HFFc6 (cell line): ENCODE measurements at regions not wholly inside any gene's neighbourhood (a gene's known extent, or its start where the extent isn't known, plus 50 kb on each side); places are given as distances from the start of the nearest gene placed in this dataset.

Experiments used
- DNase-seq: peaks from one replicate; pipeline ENCODE4 v3.0.0-alpha.2; 2018
- H3K27ac Mint-ChIP-seq: 2 replicates; pipeline ENCODE4 v1.8.0; 2020; ENCODE audit warnings: mild to moderate bottlenecking, mixed read lengths
- H3K27me3 Mint-ChIP-seq: 2 replicates; pipeline ENCODE4 v1.8.0; 2021; ENCODE audit warnings: mild to moderate bottlenecking, moderate library complexity, mixed read lengths; ENCODE audit not compliant: insufficient read depth
- H3K36me3 Mint-ChIP-seq: 2 replicates; pipeline ENCODE4 v1.8.0; 2021; ENCODE audit warnings: low read depth, mixed read lengths
- H3K4me1 Mint-ChIP-seq: 2 replicates; pipeline ENCODE4 v1.8.0; 2020; ENCODE audit warnings: low read depth, mixed read lengths
- H3K4me3 Mint-ChIP-seq: 2 replicates; pipeline ENCODE4 v1.8.0; 2020; ENCODE audit warnings: mild to moderate bottlenecking, moderate library complexity, mixed read lengths
- H3K9me3 Mint-ChIP-seq: 2 replicates; pipeline ENCODE4 v1.8.0; 2020; ENCODE audit warnings: mild to moderate bottlenecking, mixed read lengths
- TF ChIP-seq, protein P1 (sequence below): fragments of 200-600 bp; sonication (generic); IDR thresholded peaks from 2 replicates; pipeline ENCODE4 v1.5.0; 2021; ENCODE audit warnings: antibody characterized with exemption, mild to moderate bottlenecking

DNA sequence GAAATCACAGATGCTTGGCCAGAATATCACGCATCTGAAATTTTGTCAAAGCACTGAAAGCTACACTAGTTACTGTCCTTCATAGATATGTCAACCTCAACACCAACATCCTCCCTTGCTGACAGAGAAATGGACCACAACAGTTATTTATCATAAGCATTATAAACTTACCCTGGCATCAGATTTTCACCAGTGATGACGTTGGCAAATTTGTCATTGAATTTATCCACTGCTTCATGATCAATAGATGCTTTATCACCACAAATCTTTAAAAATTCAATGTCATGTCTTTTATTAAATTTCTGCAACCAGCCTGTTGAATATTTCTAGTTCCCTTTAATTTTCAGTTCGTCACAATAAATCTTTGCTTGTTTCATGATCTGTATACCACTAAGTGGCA is 205.7 kb downstream of the GJA1 start:
- peaks cover 16% of the 10 kb centered on the region for H3K9me3 Mint-ChIP-seq
- peaks cover 21% of the 10 kb centered on the region for H3K36me3 Mint-ChIP-seq
- TF ChIP-seq, protein P1, sequence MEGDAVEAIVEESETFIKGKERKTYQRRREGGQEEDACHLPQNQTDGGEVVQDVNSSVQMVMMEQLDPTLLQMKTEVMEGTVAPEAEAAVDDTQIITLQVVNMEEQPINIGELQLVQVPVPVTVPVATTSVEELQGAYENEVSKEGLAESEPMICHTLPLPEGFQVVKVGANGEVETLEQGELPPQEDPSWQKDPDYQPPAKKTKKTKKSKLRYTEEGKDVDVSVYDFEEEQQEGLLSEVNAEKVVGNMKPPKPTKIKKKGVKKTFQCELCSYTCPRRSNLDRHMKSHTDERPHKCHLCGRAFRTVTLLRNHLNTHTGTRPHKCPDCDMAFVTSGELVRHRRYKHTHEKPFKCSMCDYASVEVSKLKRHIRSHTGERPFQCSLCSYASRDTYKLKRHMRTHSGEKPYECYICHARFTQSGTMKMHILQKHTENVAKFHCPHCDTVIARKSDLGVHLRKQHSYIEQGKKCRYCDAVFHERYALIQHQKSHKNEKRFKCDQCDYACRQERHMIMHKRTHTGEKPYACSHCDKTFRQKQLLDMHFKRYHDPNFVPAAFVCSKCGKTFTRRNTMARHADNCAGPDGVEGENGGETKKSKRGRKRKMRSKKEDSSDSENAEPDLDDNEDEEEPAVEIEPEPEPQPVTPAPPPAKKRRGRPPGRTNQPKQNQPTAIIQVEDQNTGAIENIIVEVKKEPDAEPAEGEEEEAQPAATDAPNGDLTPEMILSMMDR, result no peak

GRCh38 chr6:121645100-121645745 is 209.8 kb downstream of the GJA1 start:
- H3K4me1 Mint-ChIP-seq, result peaks cover 36% of the 10 kb centered on the region
- H3K4me3 Mint-ChIP-seq, result no peak overlapping the region
- TF ChIP-seq, protein P1, result no peak
- no peak for DNase-seq
- 0 out of 2 replicates have a peak overlapping the region, but pooled peaks have one; percentile 3 for H3K27ac Mint-ChIP-seq
- H3K9me3 Mint-ChIP-seq, result peaks cover 9% of the 10 kb centered on the region
- peaks cover 13% of the 10 kb centered on the region; the same call in 1 of the 2 replicates for H3K36me3 Mint-ChIP-seq
- no peaks in the 10 kb centered on the region for H3K27me3 Mint-ChIP-seq

More for the DNA sequence above, 205.7 kb downstream of the GJA1 start:
- Mint-ChIP-seq H3K27me3 (no peaks in the 10 kb centered on the region), H3K4me1 (peaks cover 12% of the 10 kb centered on the region), H3K4me3 (no peak overlapping the region), H3K27ac (no peak overlapping the region)
- no peak for DNase-seq

DNA sequence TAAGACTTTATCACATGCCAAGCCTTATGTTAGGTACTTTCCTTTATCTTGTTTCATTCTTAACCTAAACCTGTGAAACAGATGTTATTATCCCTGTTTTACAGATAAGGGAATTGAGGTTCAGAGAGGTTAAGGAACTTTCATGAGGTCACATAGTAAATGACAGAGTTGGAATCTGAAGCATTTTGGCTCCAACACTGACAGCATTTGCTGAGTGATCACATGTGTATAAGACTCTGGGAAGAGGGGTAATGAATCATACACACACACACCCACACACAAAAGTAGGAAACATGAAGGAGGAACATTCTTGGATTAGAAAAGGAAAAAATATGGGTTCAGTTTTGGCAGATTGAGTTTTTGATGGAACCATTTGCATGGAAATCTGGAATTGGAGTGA is 212.5 kb downstream of the GJA1 start:
- Mint-ChIP-seq H3K4me3 (no peak overlapping the region), H3K36me3 (peaks cover 13% of the 10 kb centered on the region; the same call in 1 of the 2 replicates), H3K27me3 (no peaks in the 10 kb centered on the region), H3K4me1 (peaks cover 53% of the 10 kb centered on the region), H3K27ac (no peak overlapping the region), H3K9me3 (peaks cover 9% of the 10 kb centered on the region)
- TF ChIP-seq, protein P1, result no peak
- DNase-seq, result peak; percentile 36

- Mint-ChIP-seq H3K4me1 (peaks cover 66% of the 10 kb centered on the region), H3K27ac (no peak overlapping the region), H3K27me3 (no peaks in the 10 kb centered on the region), H3K9me3 (no peaks in the 10 kb centered on the region), H3K36me3 (no peaks in the 10 kb centered on the region), H3K4me3 (no peak overlapping the region)
- no peak for DNase-seq
- TF ChIP-seq, protein P1, result no peak
These were observed 214.5 kb downstream of the GJA1 start for GRCh38 chr6:121649951-121650350.

GRCh38 chr6:121651420-121651819 is 216.0 kb downstream of the GJA1 start:
- DNase-seq, result no peak
- TF ChIP-seq, protein P1, result no peak
- Mint-ChIP-seq H3K36me3 (no peaks in the 10 kb centered on the region), H3K4me3 (no peak overlapping the region; the same call in 1 of the 2 replicates), H3K27ac (no peak overlapping the region), H3K27me3 (no peaks in the 10 kb centered on the region), H3K9me3 (no peaks in the 10 kb centered on the region), H3K4me1 (peaks cover 61% of the 10 kb centered on the region)
